Uterus (tissue), 2 donors: ENCODE measurements at regions not wholly inside any gene's neighbourhood (a gene's known extent, or its start where the extent isn't known, plus 50 kb on each side); places are given as distances from the start of the nearest gene placed in this dataset.

Experiments used
- POLR2A ChIP-seq, 2 donors: fragments of 450-650 bp; IDR thresholded peaks; one replicate each; pipeline ENCODE4 v1.6.1; 2016; ENCODE audit warnings: antibody characterized with exemption in 2 of 2, mild to moderate bottlenecking in 1 of 2, moderate library complexity in 1 of 2
- TF ChIP-seq, protein P1 (sequence below), 4 experiments: fragments of 200-600 bp in 2 of 4; fragments of 450-650 bp in 2 of 4; sonication (generic) in 2 of 4; IDR thresholded peaks; one replicate each; pipeline ENCODE4 v1.5.1; 2016 to 2019; ENCODE audit warnings: antibody characterized with exemption in 4 of 4, mild to moderate bottlenecking in 2 of 4, moderate library complexity in 1 of 4

DNA sequence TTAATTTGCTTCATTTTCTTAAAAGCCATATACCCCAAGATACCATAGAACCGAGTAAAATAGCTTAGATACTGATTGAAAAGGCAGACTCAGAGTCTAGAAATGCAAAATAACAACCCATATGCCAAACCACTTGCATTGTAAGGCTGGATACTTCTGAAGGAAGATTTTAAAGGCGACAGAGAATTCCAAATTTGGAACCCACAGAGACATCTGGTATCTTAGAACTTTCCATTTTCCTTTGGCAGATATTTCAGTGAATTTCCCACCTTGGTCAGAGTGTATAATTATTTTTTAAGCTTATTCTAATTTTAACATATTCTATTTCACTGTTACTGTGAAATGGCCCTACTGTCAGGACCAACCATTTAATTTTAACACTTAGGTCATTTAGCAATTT lies 186.4 kb upstream of the E2F7 start:
- TF ChIP-seq, protein P1, sequence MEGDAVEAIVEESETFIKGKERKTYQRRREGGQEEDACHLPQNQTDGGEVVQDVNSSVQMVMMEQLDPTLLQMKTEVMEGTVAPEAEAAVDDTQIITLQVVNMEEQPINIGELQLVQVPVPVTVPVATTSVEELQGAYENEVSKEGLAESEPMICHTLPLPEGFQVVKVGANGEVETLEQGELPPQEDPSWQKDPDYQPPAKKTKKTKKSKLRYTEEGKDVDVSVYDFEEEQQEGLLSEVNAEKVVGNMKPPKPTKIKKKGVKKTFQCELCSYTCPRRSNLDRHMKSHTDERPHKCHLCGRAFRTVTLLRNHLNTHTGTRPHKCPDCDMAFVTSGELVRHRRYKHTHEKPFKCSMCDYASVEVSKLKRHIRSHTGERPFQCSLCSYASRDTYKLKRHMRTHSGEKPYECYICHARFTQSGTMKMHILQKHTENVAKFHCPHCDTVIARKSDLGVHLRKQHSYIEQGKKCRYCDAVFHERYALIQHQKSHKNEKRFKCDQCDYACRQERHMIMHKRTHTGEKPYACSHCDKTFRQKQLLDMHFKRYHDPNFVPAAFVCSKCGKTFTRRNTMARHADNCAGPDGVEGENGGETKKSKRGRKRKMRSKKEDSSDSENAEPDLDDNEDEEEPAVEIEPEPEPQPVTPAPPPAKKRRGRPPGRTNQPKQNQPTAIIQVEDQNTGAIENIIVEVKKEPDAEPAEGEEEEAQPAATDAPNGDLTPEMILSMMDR (IDR thresholded peaks at IDR 0.05): no peak
- TF ChIP-seq POLR2A (IDR thresholded peaks at IDR 0.05): no peak
